ENCODE measurements at regions not wholly inside any gene's neighbourhood (a gene's known extent, or its start where the extent isn't known, plus 50 kb on each side); places are given as distances from the start of the nearest gene placed in this dataset.
"Not testable (repeated sequence)": the region's sequence is repeated elsewhere in the genome, so short reads cannot be mapped to it uniquely, and the experiment has no call there.

DNA sequence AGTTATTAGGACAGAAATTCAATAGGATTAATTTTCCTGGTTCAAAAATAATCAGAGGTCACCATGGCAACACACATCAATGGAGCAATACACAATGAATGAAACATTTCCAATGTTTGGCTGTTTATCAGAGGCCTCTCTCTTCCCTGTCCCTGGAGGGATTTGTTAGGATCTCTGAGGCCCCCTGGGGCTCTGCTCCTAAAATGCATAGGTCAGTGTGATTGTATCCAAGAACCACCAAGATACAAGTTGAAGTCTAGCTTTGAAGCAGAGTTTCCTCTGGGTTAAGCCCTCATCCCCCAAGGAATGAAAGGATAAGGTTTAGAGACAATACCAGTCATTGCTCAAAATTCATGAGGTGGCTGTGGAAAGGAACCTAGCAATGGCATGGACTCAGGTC is 561.2 kb upstream of the C16orf82 start:
- Histone ChIP-seq H3K27me3 (ENCODE audit: control insufficient read depth in 1 of 2, insufficient read depth in 2 of 2, low read length in 2 of 2) (no peaks in the 10 kb centered on the region), H3K4me3 (ENCODE audit: low read depth in 1 of 2, low read length in 2 of 2) (no peak overlapping the region), H3K27ac (ENCODE audit: low read depth in 2 of 2, low read length in 1 of 2) (no peak overlapping the region), H3K36me3 (ENCODE audit: control insufficient read depth in 2 of 2, insufficient read depth in 2 of 2, low read length in 1 of 2) (no peaks in the 10 kb centered on the region), H3K9me3 (ENCODE audit: control insufficient read depth in 2 of 2, insufficient read depth in 1 of 2, low read depth in 1 of 2, low read length in 1 of 2) (no peaks in the 10 kb centered on the region), H3K4me1 (ENCODE audit: control insufficient read depth in 2 of 2, insufficient read depth in 2 of 2, low read length in 1 of 2) (no peaks in the 10 kb centered on the region)

DNA sequence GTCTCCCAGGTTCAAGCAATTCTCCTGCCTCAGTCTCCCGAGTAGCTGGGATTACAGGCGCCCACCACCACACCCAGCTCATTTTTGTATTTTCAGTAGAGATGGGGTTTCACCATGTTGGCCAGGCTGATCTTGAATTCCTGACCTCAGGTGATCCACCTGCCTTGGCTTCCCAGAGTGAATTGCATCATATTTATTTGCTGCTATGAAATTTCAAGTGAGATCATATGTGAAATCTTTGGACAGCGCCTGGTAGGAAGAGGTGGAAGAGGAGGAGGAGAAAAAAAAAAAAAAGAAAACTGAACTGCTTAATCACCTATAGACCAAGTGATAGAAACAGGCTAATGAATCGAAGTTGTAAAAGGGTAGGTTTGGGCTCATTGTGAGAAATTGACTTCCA is 557.8 kb upstream of the C16orf82 start:
- not testable (repeated sequence) for H3K9me3 ChIP-seq (ENCODE audit: control insufficient read depth in 2 of 2, insufficient read depth in 1 of 2, low read depth in 1 of 2, low read length in 1 of 2); H3K27me3 ChIP-seq (ENCODE audit: control insufficient read depth in 1 of 2, insufficient read depth in 2 of 2, low read length in 2 of 2); H3K4me1 ChIP-seq (ENCODE audit: control insufficient read depth in 2 of 2, insufficient read depth in 2 of 2, low read length in 1 of 2); H3K36me3 ChIP-seq (ENCODE audit: control insufficient read depth in 2 of 2, insufficient read depth in 2 of 2, low read length in 1 of 2); H3K27ac ChIP-seq (ENCODE audit: low read depth in 2 of 2, low read length in 1 of 2); H3K4me3 ChIP-seq (ENCODE audit: low read depth in 1 of 2, low read length in 2 of 2)
- 74 to 78% methylated on average over 4 of the region's 4 CpGs for WGBS, 2 donors

DNA sequence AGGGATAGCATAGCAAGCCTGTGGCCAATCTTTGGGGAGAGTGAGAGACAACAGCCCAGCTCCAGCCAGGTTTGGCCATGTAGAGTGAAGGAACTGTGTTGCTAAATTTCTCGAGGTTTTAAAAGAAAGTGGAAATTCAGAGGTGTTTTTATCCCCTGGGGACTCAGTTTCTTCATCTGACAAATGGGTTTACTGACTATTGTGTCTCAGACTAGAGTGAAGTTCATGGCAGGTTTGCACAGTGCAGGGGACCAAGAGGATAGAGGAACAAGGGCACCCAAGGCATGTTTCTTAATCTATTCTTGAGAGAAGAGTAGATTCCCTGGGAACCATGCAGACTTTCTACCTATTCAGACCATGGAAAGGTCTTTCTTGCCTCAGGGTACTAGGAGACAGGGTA is 555.8 kb upstream of the C16orf82 start:
- no peaks in the 10 kb centered on the region for H3K9me3 ChIP-seq (ENCODE audit: control insufficient read depth in 2 of 2, insufficient read depth in 1 of 2, low read depth in 1 of 2, low read length in 1 of 2)
- H3K27me3 ChIP-seq (ENCODE audit: control insufficient read depth in 1 of 2, insufficient read depth in 2 of 2, low read length in 2 of 2) = no peaks in the 10 kb centered on the region
- 52 to 54% methylated on average over 1 of the region's 1 CpG for WGBS, 2 donors
- no peaks in the 10 kb centered on the region for H3K36me3 ChIP-seq (ENCODE audit: control insufficient read depth in 2 of 2, insufficient read depth in 2 of 2, low read length in 1 of 2)
- H3K27ac ChIP-seq (ENCODE audit: low read depth in 2 of 2, low read length in 1 of 2) = no peak overlapping the region
- no peak overlapping the region for H3K4me3 ChIP-seq (ENCODE audit: low read depth in 1 of 2, low read length in 2 of 2)
- H3K4me1 ChIP-seq (ENCODE audit: control insufficient read depth in 2 of 2, insufficient read depth in 2 of 2, low read length in 1 of 2) = no peaks in the 10 kb centered on the region

DNA sequence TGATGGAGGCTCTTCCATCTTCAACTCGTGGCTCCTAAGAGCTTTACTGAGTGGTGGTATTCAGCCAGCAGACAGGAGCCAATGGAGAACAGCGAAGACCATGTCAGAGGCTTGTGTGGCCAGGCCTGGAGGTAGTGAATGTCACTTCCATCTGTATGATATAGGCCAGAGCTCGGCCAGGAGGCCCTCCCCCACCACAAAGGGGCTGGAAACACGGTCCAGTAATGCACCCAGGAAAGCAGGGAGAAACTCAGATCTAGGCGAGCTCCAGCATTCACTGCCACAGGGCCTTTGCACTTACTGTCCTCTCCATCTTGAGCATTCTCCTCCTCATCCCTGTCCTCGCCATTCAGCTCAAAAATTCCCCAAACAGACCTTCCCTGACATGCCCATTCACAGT is 555.3 kb upstream of the C16orf82 start:
- no peaks in the 10 kb centered on the region for H3K9me3 ChIP-seq (ENCODE audit: control insufficient read depth in 2 of 2, insufficient read depth in 1 of 2, low read depth in 1 of 2, low read length in 1 of 2)
- H3K36me3 ChIP-seq (ENCODE audit: control insufficient read depth in 2 of 2, insufficient read depth in 2 of 2, low read length in 1 of 2) = no peaks in the 10 kb centered on the region
- 53 to 57% methylated on average over 6 of the region's 6 CpGs for WGBS, 2 donors
- no peak overlapping the region for H3K4me3 ChIP-seq (ENCODE audit: low read depth in 1 of 2, low read length in 2 of 2)
- no peaks in the 10 kb centered on the region for H3K4me1 ChIP-seq (ENCODE audit: control insufficient read depth in 2 of 2, insufficient read depth in 2 of 2, low read length in 1 of 2)
- no peak overlapping the region for H3K27ac ChIP-seq (ENCODE audit: low read depth in 2 of 2, low read length in 1 of 2)
- H3K27me3 ChIP-seq (ENCODE audit: control insufficient read depth in 1 of 2, insufficient read depth in 2 of 2, low read length in 2 of 2) = no peaks in the 10 kb centered on the region

DNA sequence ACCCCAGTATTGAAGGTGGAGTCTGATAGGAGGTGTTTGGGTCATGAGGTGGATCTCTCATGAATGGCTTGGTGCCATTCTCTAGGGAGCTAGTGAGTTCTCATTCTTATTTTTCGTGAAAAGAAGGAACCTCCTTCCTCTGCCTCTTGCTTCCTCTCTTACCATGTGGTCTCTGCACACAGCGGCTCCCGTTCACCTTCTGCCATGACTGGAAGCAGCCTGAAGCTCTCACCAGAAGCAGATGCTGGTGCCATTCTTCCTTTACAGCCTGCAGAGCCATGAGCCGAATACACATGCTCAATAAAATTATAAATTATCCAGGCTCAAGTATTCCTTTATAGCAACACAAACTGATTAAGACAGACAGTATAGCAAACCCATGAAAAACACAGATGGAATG is 545.1 kb upstream of the C16orf82 start:
- WGBS, 2 donors = 59 to 64% methylated on average over 4 of the region's 4 CpGs

DNA sequence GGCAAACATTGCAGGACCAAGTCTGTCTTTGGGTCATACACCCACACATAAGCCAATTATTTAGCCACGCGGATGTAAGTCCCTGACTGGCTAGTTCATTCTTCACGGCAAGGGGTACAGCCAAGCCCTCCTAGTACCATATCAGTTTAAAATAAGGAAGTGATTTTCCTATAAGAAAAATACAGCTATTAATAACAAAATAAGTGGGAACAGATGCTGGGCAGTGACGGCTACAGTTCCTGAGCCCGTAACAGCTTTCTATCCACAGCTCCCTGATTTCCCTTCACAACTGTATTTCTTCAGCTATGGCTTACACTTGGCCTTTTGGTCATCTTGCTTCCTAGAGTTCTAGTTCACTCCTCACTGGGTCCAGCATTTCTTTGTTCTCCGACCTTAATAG is 542.4 kb upstream of the C16orf82 start:
- H3K36me3 ChIP-seq (ENCODE audit: control insufficient read depth in 2 of 2, insufficient read depth in 2 of 2, low read length in 1 of 2) = no peaks in the 10 kb centered on the region
- H3K4me3 ChIP-seq (ENCODE audit: low read depth in 1 of 2, low read length in 2 of 2) = no peak overlapping the region
- H3K27ac ChIP-seq (ENCODE audit: low read depth in 2 of 2, low read length in 1 of 2) = no peak overlapping the region
- no peaks in the 10 kb centered on the region for H3K9me3 ChIP-seq (ENCODE audit: control insufficient read depth in 2 of 2, insufficient read depth in 1 of 2, low read depth in 1 of 2, low read length in 1 of 2)
- 81 to 86% methylated on average over 6 of the region's 6 CpGs for WGBS, 2 donors
- H3K4me1 ChIP-seq (ENCODE audit: control insufficient read depth in 2 of 2, insufficient read depth in 2 of 2, low read length in 1 of 2) = no peaks in the 10 kb centered on the region
- H3K27me3 ChIP-seq (ENCODE audit: control insufficient read depth in 1 of 2, insufficient read depth in 2 of 2, low read length in 2 of 2) = no peaks in the 10 kb centered on the region

More for the DNA sequence above, 545.1 kb upstream of the C16orf82 start:
- Histone ChIP-seq H3K27me3 (ENCODE audit: control insufficient read depth in 1 of 2, insufficient read depth in 2 of 2, low read length in 2 of 2) (no peaks in the 10 kb centered on the region), H3K36me3 (ENCODE audit: control insufficient read depth in 2 of 2, insufficient read depth in 2 of 2, low read length in 1 of 2) (no peaks in the 10 kb centered on the region), H3K4me3 (ENCODE audit: low read depth in 1 of 2, low read length in 2 of 2) (no peak overlapping the region), H3K4me1 (ENCODE audit: control insufficient read depth in 2 of 2, insufficient read depth in 2 of 2, low read length in 1 of 2) (no peaks in the 10 kb centered on the region), H3K27ac (ENCODE audit: low read depth in 2 of 2, low read length in 1 of 2) (no peak overlapping the region), H3K9me3 (ENCODE audit: control insufficient read depth in 2 of 2, insufficient read depth in 1 of 2, low read depth in 1 of 2, low read length in 1 of 2) (no peaks in the 10 kb centered on the region)

DNA sequence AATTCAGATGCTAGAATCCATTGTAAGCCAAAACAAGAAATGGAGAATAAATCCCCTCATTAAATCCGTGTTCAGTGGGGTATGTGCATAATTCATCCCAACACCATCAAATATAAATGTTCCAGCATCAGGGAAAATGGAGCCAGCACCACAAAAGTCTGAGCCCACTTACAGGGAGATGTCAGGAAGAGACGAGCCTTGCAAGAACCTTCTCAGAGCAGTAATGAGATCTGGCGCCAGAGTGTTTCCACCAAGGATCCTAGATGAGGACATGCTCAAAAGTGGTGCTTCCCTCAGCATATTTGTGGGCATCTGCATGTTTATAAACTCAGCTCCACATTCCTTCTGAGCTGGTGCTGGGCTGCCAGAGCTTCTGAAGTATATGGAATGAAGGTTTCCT is 541.9 kb upstream of the C16orf82 start:
- H3K27ac ChIP-seq (ENCODE audit: low read depth in 2 of 2, low read length in 1 of 2) = no peak overlapping the region
- H3K36me3 ChIP-seq (ENCODE audit: control insufficient read depth in 2 of 2, insufficient read depth in 2 of 2, low read length in 1 of 2) = no peaks in the 10 kb centered on the region
- no peaks in the 10 kb centered on the region for H3K4me1 ChIP-seq (ENCODE audit: control insufficient read depth in 2 of 2, insufficient read depth in 2 of 2, low read length in 1 of 2)
- H3K4me3 ChIP-seq (ENCODE audit: low read depth in 1 of 2, low read length in 2 of 2) = no peak overlapping the region
- no peaks in the 10 kb centered on the region for H3K27me3 ChIP-seq (ENCODE audit: control insufficient read depth in 1 of 2, insufficient read depth in 2 of 2, low read length in 2 of 2)
- WGBS, 2 donors = 80 to 89% methylated on average over 3 of the region's 3 CpGs
- H3K9me3 ChIP-seq (ENCODE audit: control insufficient read depth in 2 of 2, insufficient read depth in 1 of 2, low read depth in 1 of 2, low read length in 1 of 2) = no peaks in the 10 kb centered on the region

DNA sequence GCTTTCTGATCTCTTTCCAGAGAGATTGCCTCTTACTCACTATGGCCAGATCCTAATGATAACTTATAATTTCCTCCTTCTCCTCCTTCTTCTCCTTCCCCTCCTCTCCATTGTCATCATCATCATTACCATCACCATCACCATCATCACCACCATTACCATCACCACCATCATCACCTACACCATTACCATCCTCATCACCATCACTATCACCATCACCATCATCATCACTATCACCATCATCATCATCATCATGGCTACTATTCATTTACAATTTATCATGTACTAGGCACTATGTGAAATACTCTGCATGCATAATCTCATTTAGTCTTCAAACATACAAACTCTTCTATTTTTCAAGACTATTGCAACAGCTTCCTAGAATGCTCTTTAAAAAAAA is 540.9 kb upstream of the C16orf82 start:
- Histone ChIP-seq H3K36me3 (ENCODE audit: control insufficient read depth in 2 of 2, insufficient read depth in 2 of 2, low read length in 1 of 2) (no peaks in the 10 kb centered on the region), H3K27me3 (ENCODE audit: control insufficient read depth in 1 of 2, insufficient read depth in 2 of 2, low read length in 2 of 2) (no peaks in the 10 kb centered on the region), H3K9me3 (ENCODE audit: control insufficient read depth in 2 of 2, insufficient read depth in 1 of 2, low read depth in 1 of 2, low read length in 1 of 2) (no peaks in the 10 kb centered on the region), H3K4me3 (ENCODE audit: low read depth in 1 of 2, low read length in 2 of 2) (no peak overlapping the region), H3K4me1 (ENCODE audit: control insufficient read depth in 2 of 2, insufficient read depth in 2 of 2, low read length in 1 of 2) (no peaks in the 10 kb centered on the region), H3K27ac (ENCODE audit: low read depth in 2 of 2, low read length in 1 of 2) (no peak overlapping the region)

DNA sequence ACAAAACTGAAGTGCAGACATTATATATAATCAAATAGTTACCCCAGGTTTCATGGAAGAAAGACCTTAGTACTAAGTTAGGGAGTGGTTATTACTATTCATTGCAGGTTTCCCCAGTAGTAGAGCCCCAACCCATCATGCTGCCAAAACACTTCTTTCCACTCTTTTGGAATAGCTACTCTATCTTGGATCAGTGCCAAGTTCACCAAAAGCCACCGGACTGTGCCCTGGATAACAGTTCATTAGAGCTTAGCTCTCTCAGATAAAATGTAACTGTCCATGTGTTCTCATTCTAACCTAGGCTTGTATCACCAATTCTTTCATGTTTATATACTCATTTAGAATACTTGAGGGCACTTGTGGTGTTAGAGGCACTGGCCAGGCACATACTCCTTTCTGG is 540.1 kb upstream of the C16orf82 start:
- no peaks in the 10 kb centered on the region for H3K27me3 ChIP-seq (ENCODE audit: control insufficient read depth in 1 of 2, insufficient read depth in 2 of 2, low read length in 2 of 2)

DNA sequence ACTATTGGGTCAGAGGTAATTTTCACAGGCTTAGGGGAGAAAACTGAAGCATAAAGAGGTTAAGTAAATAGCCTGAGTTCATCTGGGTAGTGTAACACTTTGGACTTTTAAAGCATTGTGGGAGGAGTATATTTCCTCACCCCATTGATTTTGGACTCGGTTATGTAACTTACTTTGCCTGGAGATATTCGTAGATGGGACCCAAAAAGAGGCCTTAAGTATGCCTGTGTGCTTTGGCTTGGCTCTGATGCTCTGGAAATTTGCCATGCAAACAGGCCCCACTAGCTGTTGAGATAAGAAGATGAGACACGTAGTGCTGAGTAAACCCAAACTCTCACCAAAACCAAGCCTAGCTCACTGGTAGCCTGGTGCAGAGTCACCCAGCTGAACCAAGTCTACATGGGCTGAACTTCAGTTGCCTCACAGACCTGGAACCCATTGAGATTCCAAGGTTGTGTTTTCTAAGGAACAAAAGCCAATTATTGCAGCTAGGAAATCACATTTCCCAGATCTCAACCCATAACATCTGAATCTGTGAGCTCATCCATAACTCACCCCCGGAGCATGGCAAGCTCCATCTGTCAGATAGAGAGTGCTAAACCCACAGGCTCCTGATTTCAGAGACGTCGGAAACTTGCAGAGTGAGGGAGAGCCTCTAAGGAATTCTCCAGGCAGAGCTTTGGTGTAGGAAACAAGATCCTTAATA is 536.0 kb upstream of the C16orf82 start:
- Histone ChIP-seq H3K4me3 (ENCODE audit: low read depth in 1 of 2, low read length in 2 of 2) (no peak overlapping the region), H3K36me3 (ENCODE audit: control insufficient read depth in 2 of 2, insufficient read depth in 2 of 2, low read length in 1 of 2) (no peaks in the 10 kb centered on the region), H3K4me1 (ENCODE audit: control insufficient read depth in 2 of 2, insufficient read depth in 2 of 2, low read length in 1 of 2) (no peaks in the 10 kb centered on the region), H3K9me3 (ENCODE audit: control insufficient read depth in 2 of 2, insufficient read depth in 1 of 2, low read depth in 1 of 2, low read length in 1 of 2) (no peaks in the 10 kb centered on the region), H3K27ac (ENCODE audit: low read depth in 2 of 2, low read length in 1 of 2) (no peak overlapping the region), H3K27me3 (ENCODE audit: control insufficient read depth in 1 of 2, insufficient read depth in 2 of 2, low read length in 2 of 2) (no peaks in the 10 kb centered on the region)
- WGBS, 2 donors = 48 to 55% methylated on average over 6 of the region's 6 CpGs

More for the DNA sequence above, 540.1 kb upstream of the C16orf82 start:
- Histone ChIP-seq H3K27ac (ENCODE audit: low read depth in 2 of 2, low read length in 1 of 2) (no peak overlapping the region), H3K36me3 (ENCODE audit: control insufficient read depth in 2 of 2, insufficient read depth in 2 of 2, low read length in 1 of 2) (no peaks in the 10 kb centered on the region), H3K4me1 (ENCODE audit: control insufficient read depth in 2 of 2, insufficient read depth in 2 of 2, low read length in 1 of 2) (no peaks in the 10 kb centered on the region), H3K9me3 (ENCODE audit: control insufficient read depth in 2 of 2, insufficient read depth in 1 of 2, low read depth in 1 of 2, low read length in 1 of 2) (no peaks in the 10 kb centered on the region), H3K4me3 (ENCODE audit: low read depth in 1 of 2, low read length in 2 of 2) (no peak overlapping the region)
- WGBS, 2 donors = 64 to 73% methylated on average over 1 of the region's 1 CpG
